Upper lobe of left lung (tissue), 6 donors: ENCODE measurements at regions not wholly inside any gene's neighbourhood (a gene's known extent, or its start where the extent isn't known, plus 50 kb on each side); places are given as distances from the start of the nearest gene placed in this dataset.
A peak's percentile ranks its signal among the peaks of the same experiment; 100 is the strongest.

Source experiments
- ATAC-seq, 2 donors: fragments of 200-7000 bp; cut with Tn5 transposase; one replicate each; pipeline ENCODE4 v1.9.1; 2022; ENCODE audit warnings: mild to moderate bottlenecking in 2 of 2, moderate library complexity in 2 of 2; ENCODE audit not compliant: low FRiP score in 2 of 2
- DNase-seq, 2 donors: peaks; one replicate each; pipeline ENCODE4 v3.0.0-alpha.2; 2019 to 2020
- H3K27ac ChIP-seq, 4 donors: fragments of 200-600 bp; sonication (generic); one replicate each; pipeline ENCODE4 v1.5.1; 2016 to 2019
- H3K27me3 ChIP-seq, 4 donors: fragments of 200-600 bp; sonication (generic); one replicate each; pipeline ENCODE4 v1.5.1; 2017 to 2019
- H3K36me3 ChIP-seq, 4 donors: fragments of 200-600 bp; sonication (generic); one replicate each; pipeline ENCODE4 v1.5.1; 2016 to 2019
- H3K4me1 ChIP-seq, 4 donors: fragments of 200-600 bp; sonication (generic); one replicate each; pipeline ENCODE4 v1.5.1; 2018 to 2019
- H3K4me3 ChIP-seq, 4 donors: fragments of 200-600 bp; sonication (generic); one replicate each; pipeline ENCODE4 v1.5.1; 2017 to 2019; ENCODE audit warnings: mild to moderate bottlenecking in 2 of 4, moderate library complexity in 1 of 4
- H3K9me3 ChIP-seq, 4 donors: fragments of 200-600 bp; sonication (generic); one replicate each; pipeline ENCODE4 v1.5.1; 2018 to 2019
- EP300 ChIP-seq, 4 donors: sonication (generic); formaldehyde crosslinking; IDR thresholded peaks; one replicate each; pipeline ENCODE4 v1.5.1; 2017; ENCODE audit warnings: antibody characterized with exemption in 4 of 4, control low read depth in 2 of 4
- POLR2A ChIP-seq, 4 donors: fragments of 450-650 bp; IDR thresholded peaks; one replicate each; pipeline ENCODE4 v1.5.1; 2016 to 2017; ENCODE audit warnings: antibody characterized with exemption in 4 of 4, mild to moderate bottlenecking in 2 of 4
- POLR2AphosphoS5 ChIP-seq, 2 donors: sonication (generic); formaldehyde crosslinking; IDR thresholded peaks; one replicate each; pipeline ENCODE4 v1.5.1; 2017; ENCODE audit warnings: antibody characterized with exemption in 2 of 2
- WGBS, 2 donors: methylation state at CpG; one replicate each; pipeline ENCODE4 v1.1.5; 2017 to 2018; 5-methylcytosine and 5-hydroxymethylcytosine counted together
- TF ChIP-seq, protein P1 (sequence below), 6 experiments: fragments of 450-650 bp in 4 of 6; fragments of 200-600 bp in 2 of 6; sonication (generic) in 2 of 6; IDR thresholded peaks; one replicate each; pipeline ENCODE4 v1.5.1; 2016 to 2019; ENCODE audit warnings: antibody characterized with exemption in 6 of 6
- donor health status: DM: no; HTN: no; CAD: no; lungs with moderate emphysema.
- donor health status: DM: no; HTN: yes; CAD: no; lungs with severe emphysema.

DNA sequence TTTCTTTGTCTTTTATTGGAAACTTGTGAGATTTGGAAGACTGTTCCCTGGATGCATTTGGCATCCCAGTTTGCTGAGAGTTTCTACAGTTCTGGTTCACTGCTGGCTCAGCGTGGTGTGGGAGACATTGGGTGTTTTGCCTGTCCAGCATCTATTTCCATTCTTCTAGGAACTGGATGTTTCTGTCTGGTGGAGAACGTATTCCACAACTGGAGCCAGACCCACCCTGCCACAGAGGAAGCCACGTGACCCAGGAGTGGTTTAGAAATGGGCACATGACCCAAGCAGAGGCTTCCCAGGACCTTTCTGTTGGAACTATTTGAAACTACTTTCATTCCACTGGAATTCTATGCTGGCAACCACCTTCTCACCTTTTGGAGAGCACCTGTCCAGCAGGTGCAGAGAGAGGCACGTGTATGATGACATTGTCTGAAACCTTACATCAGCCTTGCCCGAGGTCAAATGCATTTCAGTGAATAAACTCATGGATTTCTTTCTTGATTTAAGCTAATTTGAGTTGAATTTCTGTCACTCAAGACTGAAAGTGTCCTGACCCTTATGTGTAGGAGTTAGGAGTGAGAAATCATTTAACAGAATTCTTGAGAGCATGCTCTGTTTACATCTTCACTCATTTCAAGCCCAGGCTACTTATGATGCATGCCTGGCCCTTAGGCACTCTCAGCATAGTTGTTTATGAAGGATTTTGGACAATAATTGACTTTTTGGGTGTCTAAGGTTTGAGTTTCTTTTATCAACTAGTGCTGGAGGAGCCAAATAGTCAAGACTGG, 121.8 kb downstream of the AKAP11 start:
- TF ChIP-seq POLR2A (IDR thresholded peaks at IDR 0.05) (no peak), POLR2AphosphoS5 (IDR thresholded peaks at IDR 0.05) (no peak), EP300 (IDR thresholded peaks at IDR 0.05) (no peak)
- TF ChIP-seq, protein P1, sequence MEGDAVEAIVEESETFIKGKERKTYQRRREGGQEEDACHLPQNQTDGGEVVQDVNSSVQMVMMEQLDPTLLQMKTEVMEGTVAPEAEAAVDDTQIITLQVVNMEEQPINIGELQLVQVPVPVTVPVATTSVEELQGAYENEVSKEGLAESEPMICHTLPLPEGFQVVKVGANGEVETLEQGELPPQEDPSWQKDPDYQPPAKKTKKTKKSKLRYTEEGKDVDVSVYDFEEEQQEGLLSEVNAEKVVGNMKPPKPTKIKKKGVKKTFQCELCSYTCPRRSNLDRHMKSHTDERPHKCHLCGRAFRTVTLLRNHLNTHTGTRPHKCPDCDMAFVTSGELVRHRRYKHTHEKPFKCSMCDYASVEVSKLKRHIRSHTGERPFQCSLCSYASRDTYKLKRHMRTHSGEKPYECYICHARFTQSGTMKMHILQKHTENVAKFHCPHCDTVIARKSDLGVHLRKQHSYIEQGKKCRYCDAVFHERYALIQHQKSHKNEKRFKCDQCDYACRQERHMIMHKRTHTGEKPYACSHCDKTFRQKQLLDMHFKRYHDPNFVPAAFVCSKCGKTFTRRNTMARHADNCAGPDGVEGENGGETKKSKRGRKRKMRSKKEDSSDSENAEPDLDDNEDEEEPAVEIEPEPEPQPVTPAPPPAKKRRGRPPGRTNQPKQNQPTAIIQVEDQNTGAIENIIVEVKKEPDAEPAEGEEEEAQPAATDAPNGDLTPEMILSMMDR (IDR thresholded peaks at IDR 0.05) = no peak
- DNase-seq (no peak), ATAC-seq (no peak)
- H3K4me1 ChIP-seq = peaks cover 4 to 17% (median 12%) of the 10 kb centered on the region in 4 donors
- no peaks in the 10 kb centered on the region for H3K27me3 ChIP-seq
- H3K27ac ChIP-seq = peak overlapping the region in 2 of 4 donors; percentile 8 to 27
- H3K9me3 ChIP-seq = no peaks in the 10 kb centered on the region
- no peaks in the 10 kb centered on the region for H3K36me3 ChIP-seq
- no peak overlapping the region for H3K4me3 ChIP-seq
- 64 to 65% methylated on average over 5 of the region's 5 CpGs for WGBS, 2 donors

DNA sequence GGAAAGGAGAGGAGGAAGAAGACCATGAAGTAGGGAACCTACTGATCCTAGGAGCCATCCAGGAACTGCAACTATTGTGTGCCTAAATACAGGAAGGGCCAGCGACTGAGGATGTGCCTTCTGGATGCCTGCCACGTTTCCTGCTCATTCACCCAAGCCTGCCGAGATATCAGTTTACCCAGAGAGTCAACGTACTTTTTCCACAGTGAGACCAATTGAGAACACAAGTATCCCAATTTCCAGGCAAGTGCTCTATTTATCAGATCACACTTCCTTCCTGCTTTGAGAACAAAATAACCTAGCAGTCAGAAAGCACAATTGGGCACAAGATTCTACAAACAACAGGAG, 122.4 kb downstream of the AKAP11 start:
- ATAC-seq (no peak), DNase-seq (no peak)
- 33 to 48% methylated on average over 4 of the region's 4 CpGs for WGBS, 2 donors
- Histone ChIP-seq H3K9me3 (no peaks in the 10 kb centered on the region), H3K27ac (peak overlapping the region in 1 of 4 donors; percentile 27), H3K4me1 (peaks cover 4 to 17% (median 12%) of the 10 kb centered on the region in 4 donors), H3K27me3 (no peaks in the 10 kb centered on the region), H3K36me3 (no peaks in the 10 kb centered on the region), H3K4me3 (no peak overlapping the region)
- TF ChIP-seq EP300 (IDR thresholded peaks at IDR 0.05) (no peak), POLR2AphosphoS5 (IDR thresholded peaks at IDR 0.05) (no peak), POLR2A (IDR thresholded peaks at IDR 0.05) (no peak)
- TF ChIP-seq, protein P1 (IDR thresholded peaks at IDR 0.05) = no peak

DNA sequence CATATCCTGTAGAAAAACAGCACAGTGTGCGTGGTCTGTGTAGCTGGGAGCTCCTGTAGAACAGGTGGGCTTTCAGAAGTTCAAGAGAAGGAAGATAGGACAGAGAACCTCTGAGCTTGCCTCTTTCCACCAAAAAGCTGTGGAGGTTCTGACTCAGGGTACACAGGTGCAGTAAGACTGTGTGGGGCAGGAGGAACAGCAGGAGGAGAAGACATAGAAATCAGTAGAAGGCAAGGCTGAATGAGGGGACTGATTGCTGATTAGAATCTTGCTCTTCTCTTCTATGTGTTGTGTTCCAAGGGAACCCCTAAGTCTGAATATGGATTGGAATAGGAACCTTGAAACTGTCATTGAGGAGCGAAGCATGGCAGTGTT, 122.7 kb downstream of the AKAP11 start:
- no peaks in the 10 kb centered on the region for H3K27me3 ChIP-seq
- no peaks in the 10 kb centered on the region for H3K9me3 ChIP-seq
- peak overlapping the region in 2 of 4 donors; percentile 21 to 27 for H3K27ac ChIP-seq
- no peak overlapping the region for H3K4me3 ChIP-seq
- ATAC-seq (no peak), DNase-seq (no peak)
- H3K4me1 ChIP-seq = peaks cover 4 to 17% (median 12%) of the 10 kb centered on the region in 4 donors
- 74 to 84% methylated on average over 2 of the region's 2 CpGs for WGBS, 2 donors
- TF ChIP-seq POLR2AphosphoS5 (IDR thresholded peaks at IDR 0.05) (no peak), EP300 (IDR thresholded peaks at IDR 0.05) (no peak), POLR2A (IDR thresholded peaks at IDR 0.05) (no peak)
- TF ChIP-seq, protein P1 (IDR thresholded peaks at IDR 0.05) = no peak
- H3K36me3 ChIP-seq = no peaks in the 10 kb centered on the region

DNA sequence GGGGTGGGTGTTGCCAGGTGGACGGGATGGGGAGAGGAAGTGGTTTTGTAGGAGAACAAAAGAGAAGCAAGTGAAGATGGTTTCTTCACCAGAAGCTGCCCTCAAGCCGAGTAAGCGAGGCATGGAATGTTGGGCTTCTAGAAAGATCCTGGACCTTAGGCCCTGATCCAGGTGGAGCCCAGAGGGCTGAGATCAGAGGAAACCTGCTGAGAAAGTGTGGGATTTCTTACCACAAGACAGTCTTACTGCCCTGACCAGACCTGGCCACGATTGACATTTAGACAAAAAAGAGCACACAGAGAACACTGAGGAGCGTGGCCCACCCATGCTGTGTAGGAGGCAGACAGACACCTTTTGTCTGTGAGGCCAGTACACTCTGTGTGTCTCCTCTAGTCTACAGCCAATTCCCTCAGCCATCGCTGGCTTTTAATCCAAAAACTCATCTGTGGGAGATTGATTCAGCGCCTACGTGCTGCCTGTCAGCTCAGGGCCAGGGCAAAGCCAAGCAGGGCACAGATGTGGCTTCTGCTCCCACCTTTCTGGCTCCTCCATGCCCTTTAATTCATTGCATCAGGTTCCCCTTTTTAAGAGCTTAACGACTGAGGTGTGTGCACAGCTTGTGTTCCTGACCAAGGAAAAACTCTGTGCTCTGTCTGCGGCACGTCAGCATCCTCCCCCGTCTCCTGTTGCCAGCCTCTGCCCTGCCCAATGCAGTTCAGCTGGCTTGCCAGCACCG, 123.3 kb downstream of the AKAP11 start:
- H3K9me3 ChIP-seq = no peaks in the 10 kb centered on the region
- DNase-seq (peak in 1 of 2 donors; percentile 30), ATAC-seq (no peak)
- TF ChIP-seq EP300 (IDR thresholded peaks at IDR 0.05) (no peak), POLR2A (IDR thresholded peaks at IDR 0.05) (no peak), POLR2AphosphoS5 (IDR thresholded peaks at IDR 0.05) (no peak)
- TF ChIP-seq, protein P1 (IDR thresholded peaks at IDR 0.05) = no peak
- H3K36me3 ChIP-seq = no peaks in the 10 kb centered on the region
- no peaks in the 10 kb centered on the region for H3K27me3 ChIP-seq
- H3K27ac ChIP-seq = peak overlapping the region in 1 of 4 donors; percentile 27
- no peak overlapping the region for H3K4me3 ChIP-seq
- peaks cover 4 to 17% (median 12%) of the 10 kb centered on the region in 4 donors for H3K4me1 ChIP-seq
- 82 to 86% methylated on average over 13 of the region's 13 CpGs for WGBS, 2 donors
